ENCODE measurements at regions not wholly inside any gene's neighbourhood (a gene's known extent, or its start where the extent isn't known, plus 50 kb on each side); places are given as distances from the start of the nearest gene placed in this dataset.
"Not testable (repeated sequence)": the region's sequence is repeated elsewhere in the genome, so short reads cannot be mapped to it uniquely, and the experiment has no call there.

DNA sequence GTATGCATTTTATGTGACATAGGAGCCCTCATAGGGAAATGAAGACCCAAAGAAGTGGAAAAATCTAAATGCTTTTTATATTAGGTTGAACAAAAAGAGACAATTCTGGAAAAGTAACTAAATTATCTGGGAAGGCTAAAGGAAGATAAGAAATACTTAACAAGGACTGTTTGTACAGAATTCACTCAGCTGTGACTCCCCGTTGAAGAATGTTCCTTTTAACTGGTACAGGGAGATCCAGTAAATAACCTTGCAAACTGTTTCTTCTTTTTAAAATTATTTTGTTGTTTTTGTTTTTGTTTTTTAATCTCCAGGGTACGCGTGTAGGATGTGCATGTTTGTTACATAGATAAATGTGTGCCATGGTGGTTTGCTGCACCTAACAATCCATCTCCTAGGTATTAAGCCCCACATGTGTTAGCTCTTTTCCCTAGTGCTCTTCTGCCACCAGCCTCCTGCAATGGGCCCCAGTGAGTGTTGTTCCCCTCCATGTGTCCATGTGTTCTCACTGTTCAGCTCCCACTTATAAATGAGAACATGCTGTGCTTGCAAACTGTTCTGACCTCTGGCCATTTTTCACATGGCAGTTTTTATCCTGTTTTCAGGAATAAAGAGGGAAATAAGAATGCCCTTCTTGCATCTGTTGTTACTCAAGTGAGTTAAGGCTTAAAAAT, 81.7 kb downstream of the PWWP3B start:
- no peak for TF ChIP-seq EZH2 (optimal IDR thresholded peaks at IDR 0.05; ENCODE audit: low read depth, low read length)
- TF ChIP-seq, protein P1, sequence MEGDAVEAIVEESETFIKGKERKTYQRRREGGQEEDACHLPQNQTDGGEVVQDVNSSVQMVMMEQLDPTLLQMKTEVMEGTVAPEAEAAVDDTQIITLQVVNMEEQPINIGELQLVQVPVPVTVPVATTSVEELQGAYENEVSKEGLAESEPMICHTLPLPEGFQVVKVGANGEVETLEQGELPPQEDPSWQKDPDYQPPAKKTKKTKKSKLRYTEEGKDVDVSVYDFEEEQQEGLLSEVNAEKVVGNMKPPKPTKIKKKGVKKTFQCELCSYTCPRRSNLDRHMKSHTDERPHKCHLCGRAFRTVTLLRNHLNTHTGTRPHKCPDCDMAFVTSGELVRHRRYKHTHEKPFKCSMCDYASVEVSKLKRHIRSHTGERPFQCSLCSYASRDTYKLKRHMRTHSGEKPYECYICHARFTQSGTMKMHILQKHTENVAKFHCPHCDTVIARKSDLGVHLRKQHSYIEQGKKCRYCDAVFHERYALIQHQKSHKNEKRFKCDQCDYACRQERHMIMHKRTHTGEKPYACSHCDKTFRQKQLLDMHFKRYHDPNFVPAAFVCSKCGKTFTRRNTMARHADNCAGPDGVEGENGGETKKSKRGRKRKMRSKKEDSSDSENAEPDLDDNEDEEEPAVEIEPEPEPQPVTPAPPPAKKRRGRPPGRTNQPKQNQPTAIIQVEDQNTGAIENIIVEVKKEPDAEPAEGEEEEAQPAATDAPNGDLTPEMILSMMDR (IDR thresholded peaks at IDR 0.05; ENCODE audit: low read length), result no peak
- TF ChIP-seq EZH2phosphoT487 (IDR thresholded peaks at IDR 0.05; ENCODE audit: low read length), result no peak
- Histone ChIP-seq H3K36me3 (replicated peaks; ENCODE audit: insufficient read depth, low read length) (no peaks in the 10 kb centered on the region), H2AFZ (ENCODE audit: low read length) (no peak overlapping the region), H3K4me2 (ENCODE audit: low read depth, low read length) (no peak overlapping the region), H4K20me1 (ENCODE audit: insufficient read depth, low read length) (no peaks in the 10 kb centered on the region), H3K4me3 (ENCODE audit: low read length) (no peak overlapping the region), H3K79me2 (ENCODE audit: low read length) (no peaks in the 10 kb centered on the region), H3K27me3 (replicated peaks; ENCODE audit: insufficient read depth, low read length) (no peaks in the 10 kb centered on the region), H3K4me1 (ENCODE audit: low read length) (no peaks in the 10 kb centered on the region), H3K9ac (ENCODE audit: low read length) (no peak overlapping the region), H3K9me3 (replicated peaks; ENCODE audit: insufficient read depth, low read length) (no peaks in the 10 kb centered on the region), H3K9me2 (replicated peaks; ENCODE audit: insufficient read depth, low read length) (no peaks in the 10 kb centered on the region), H3K27ac (ENCODE audit: low read length) (no peak overlapping the region), H3F3A (ENCODE audit: insufficient read depth, low read length) (no peaks in the 10 kb centered on the region)
- DNase-seq, result no peak

DNA sequence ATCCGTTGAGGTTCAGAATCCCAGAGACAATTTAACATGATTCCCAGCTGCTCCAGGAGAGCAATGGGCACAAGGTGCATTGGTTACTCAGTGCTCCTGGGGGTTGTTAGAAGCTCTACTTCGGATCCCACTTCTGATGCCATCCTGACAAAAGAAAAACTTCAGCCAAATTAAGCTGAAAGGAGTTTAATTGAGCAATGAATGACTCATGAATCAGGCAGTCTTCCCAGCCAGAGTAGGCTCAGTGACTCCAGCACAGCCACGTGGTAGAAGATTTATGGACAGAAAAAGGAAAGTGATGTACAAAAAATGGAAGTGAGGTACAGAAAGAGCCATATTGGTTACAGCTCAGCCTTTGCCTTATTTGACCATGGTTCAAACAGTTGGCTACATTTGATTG, 95.7 kb downstream of the PWWP3B start:
- Histone ChIP-seq H3K4me3 (ENCODE audit: low read length) (no peak overlapping the region), H3K4me1 (ENCODE audit: low read length) (no peaks in the 10 kb centered on the region), H3K36me3 (replicated peaks; ENCODE audit: insufficient read depth, low read length) (no peaks in the 10 kb centered on the region), H3F3A (ENCODE audit: insufficient read depth, low read length) (no peaks in the 10 kb centered on the region), H3K9me2 (replicated peaks; ENCODE audit: insufficient read depth, low read length) (no peaks in the 10 kb centered on the region), H3K4me2 (ENCODE audit: low read depth, low read length) (no peak overlapping the region), H3K9me3 (replicated peaks; ENCODE audit: insufficient read depth, low read length) (no peaks in the 10 kb centered on the region), H3K27ac (ENCODE audit: low read length) (no peak overlapping the region), H3K9ac (ENCODE audit: low read length) (no peak overlapping the region), H3K27me3 (replicated peaks; ENCODE audit: insufficient read depth, low read length) (no peaks in the 10 kb centered on the region), H2AFZ (ENCODE audit: low read length) (no peak overlapping the region), H4K20me1 (ENCODE audit: insufficient read depth, low read length) (no peaks in the 10 kb centered on the region), H3K79me2 (ENCODE audit: low read length) (no peaks in the 10 kb centered on the region)
- TF ChIP-seq, protein P1 (IDR thresholded peaks at IDR 0.05; ENCODE audit: low read length), result no peak
- TF ChIP-seq EZH2phosphoT487 (IDR thresholded peaks at IDR 0.05; ENCODE audit: low read length) (no peak), EZH2 (optimal IDR thresholded peaks at IDR 0.05; ENCODE audit: low read depth, low read length) (no peak)
- no peak for DNase-seq

DNA sequence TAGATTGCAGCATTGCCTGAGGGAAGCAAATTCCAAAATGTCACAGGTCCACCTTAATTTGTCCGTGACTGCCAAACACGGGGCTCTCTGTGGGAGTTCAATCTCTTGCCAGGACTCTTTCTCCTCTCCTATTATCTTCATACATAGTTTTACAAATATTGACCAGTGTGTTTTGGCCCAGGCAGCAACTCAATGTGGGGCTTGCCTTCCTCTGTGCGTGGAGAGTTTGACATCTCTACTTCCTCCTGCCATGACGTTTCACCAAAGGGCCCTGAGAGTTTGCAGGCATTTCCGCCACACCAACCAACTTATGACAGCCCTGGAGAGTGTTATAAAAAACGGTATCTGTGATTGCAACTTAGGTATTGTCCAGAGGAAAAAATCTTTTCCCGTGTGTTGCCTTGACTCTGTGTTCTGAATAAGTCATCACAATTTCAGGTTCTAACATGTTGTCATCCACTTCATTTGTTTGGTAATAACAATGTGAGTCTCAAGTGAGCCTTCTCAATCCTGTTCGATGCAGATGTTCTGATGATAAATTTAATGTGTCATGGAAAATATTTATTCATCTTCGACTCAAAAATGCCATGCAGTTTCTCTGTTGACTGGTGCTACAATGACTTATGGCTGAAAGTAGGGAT, 106.0 kb downstream of the PWWP3B start:
- not testable (repeated sequence) for H3K9me3 ChIP-seq (replicated peaks; ENCODE audit: insufficient read depth, low read length); H3K27me3 ChIP-seq (replicated peaks; ENCODE audit: insufficient read depth, low read length); H3K9me2 ChIP-seq (replicated peaks; ENCODE audit: insufficient read depth, low read length); H3K79me2 ChIP-seq (ENCODE audit: low read length); H4K20me1 ChIP-seq (ENCODE audit: insufficient read depth, low read length); H3K9ac ChIP-seq (ENCODE audit: low read length); H3K4me2 ChIP-seq (ENCODE audit: low read depth, low read length); DNase-seq; H3K36me3 ChIP-seq (replicated peaks; ENCODE audit: insufficient read depth, low read length); H2AFZ ChIP-seq (ENCODE audit: low read length); H3K27ac ChIP-seq (ENCODE audit: low read length); H3K4me1 ChIP-seq (ENCODE audit: low read length); H3K4me3 ChIP-seq (ENCODE audit: low read length); H3F3A ChIP-seq (ENCODE audit: insufficient read depth, low read length)

- H3K79me2 ChIP-seq (ENCODE audit: low read length); H3K9me2 ChIP-seq (replicated peaks; ENCODE audit: insufficient read depth, low read length); H3K4me2 ChIP-seq (ENCODE audit: low read depth, low read length); H3K9ac ChIP-seq (ENCODE audit: low read length); H3K4me3 ChIP-seq (ENCODE audit: low read length); DNase-seq; H4K20me1 ChIP-seq (ENCODE audit: insufficient read depth, low read length); H2AFZ ChIP-seq (ENCODE audit: low read length); H3F3A ChIP-seq (ENCODE audit: insufficient read depth, low read length); H3K27me3 ChIP-seq (replicated peaks; ENCODE audit: insufficient read depth, low read length); H3K36me3 ChIP-seq (replicated peaks; ENCODE audit: insufficient read depth, low read length); H3K27ac ChIP-seq (ENCODE audit: low read length); H3K4me1 ChIP-seq (ENCODE audit: low read length); H3K9me3 ChIP-seq (replicated peaks; ENCODE audit: insufficient read depth, low read length): not testable (repeated sequence)
These were observed 107.1 kb downstream of the PWWP3B start for GRCh38 chrX:106275172-106275571.

Data from MM.1S (cell line).